HG02759 (cell line): ENCODE measurements at regions not wholly inside any gene's neighbourhood (a gene's known extent, or its start where the extent isn't known, plus 50 kb on each side); places are given as distances from the start of the nearest gene placed in this dataset.

Experiments used
- ATAC-seq: cut with Tn5 transposase; IDR thresholded peaks from one replicate; pipeline ENCODE4 v1.9.1; 2021; ENCODE audit warnings: mild to moderate bottlenecking, moderate library complexity; ENCODE audit not compliant: unreplicated experiment

GRCh38 chr13:88071371-88071770, 400.2 kb downstream of the SLITRK5 start:
- no peak for ATAC-seq

GRCh38 chr13:88074794-88075510, 403.8 kb downstream of the SLITRK5 start:
- no peak for ATAC-seq

DNA sequence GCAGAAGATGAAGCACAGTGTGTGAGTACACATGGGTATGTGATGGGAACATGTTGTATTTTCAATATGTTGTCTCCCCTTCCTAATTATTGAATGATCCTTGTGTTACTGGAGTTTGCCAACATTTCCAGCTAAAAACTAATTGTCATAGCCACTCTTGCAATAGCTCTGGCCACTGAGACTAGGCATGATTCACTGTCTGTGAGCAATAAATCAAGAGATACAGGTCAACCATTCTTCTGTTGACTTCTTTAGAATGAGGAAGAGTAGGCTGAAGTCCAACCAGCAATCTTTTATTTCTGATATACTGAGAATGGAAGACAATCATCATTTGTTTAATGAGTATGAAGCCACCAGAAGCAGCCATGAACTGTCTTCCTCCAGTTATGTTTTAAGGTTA, 413.9 kb downstream of the SLITRK5 start:
- ATAC-seq: no peak

- no peak for ATAC-seq
Observed at GRCh38 chr13:88086577-88086976, 415.4 kb downstream of the SLITRK5 start.

- ATAC-seq: no peak
Observed at GRCh38 chr13:88097541-88097940, 426.4 kb downstream of the SLITRK5 start.

GRCh38 chr13:88103824-88104223, 432.7 kb downstream of the SLITRK5 start:
- no peak for ATAC-seq

- no peak for ATAC-seq
Observed at GRCh38 chr13:88104576-88104975, 433.4 kb downstream of the SLITRK5 start.

DNA sequence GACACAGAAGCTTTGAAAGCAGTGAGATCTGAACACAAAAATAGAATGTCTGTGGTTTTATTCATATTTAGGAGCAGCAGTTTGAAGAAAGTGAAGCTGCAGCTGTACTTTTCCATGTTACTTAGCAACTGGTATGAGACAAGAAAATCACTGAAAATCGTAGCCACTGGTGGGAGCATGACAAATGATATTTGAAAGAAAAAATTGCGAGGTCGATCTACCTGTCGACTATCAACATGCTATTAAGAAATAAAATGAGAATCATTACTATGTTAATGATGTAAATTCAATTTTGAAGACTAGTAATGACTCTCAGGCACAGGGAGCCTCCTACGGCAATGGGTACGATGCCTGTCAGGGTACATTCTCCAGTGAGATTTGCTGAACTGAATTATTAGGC, 436.4 kb downstream of the SLITRK5 start:
- no peak for ATAC-seq

- no peak for ATAC-seq
Observed at GRCh38 chr13:88112526-88112925, 441.4 kb downstream of the SLITRK5 start.

GRCh38 chr13:88115976-88116375, 444.8 kb downstream of the SLITRK5 start:
- ATAC-seq: no peak

DNA sequence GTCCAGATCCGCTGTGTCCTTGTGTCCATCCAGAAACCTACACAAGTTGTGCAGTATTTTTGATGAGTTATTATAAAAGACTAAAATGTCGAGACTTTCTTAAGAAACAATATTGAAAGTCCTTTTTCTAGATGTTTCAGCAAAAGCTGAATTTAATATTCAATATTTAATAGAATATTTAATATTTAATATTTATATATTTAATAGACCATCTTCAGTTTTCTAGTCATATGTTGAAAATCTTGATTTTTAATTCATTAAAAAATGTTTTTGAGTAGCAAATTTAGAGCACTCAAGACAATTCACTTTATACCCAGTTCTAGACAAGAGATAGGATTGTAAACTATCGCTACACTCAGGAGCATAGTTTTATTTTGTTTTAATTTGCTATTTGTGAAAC, 447.8 kb downstream of the SLITRK5 start:
- no peak for ATAC-seq

DNA sequence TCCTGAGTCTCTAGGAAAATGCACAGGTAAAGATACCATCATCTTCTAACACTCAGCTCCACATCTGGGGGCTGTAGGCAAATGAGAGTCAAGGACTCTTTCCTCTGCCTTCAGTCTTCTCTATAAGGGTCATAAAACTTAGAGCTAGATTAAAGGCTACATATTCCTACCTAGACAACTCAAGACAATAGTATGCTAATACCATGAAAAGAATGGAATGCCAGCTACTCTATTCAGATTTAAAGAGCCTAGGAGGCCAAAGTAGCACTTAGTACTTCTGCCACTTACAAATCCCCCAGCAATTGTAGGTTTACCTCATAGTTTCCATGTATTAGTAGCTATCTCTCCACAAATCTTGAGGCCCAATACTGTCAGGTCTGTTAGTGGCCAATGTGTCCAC, 453.0 kb downstream of the SLITRK5 start:
- ATAC-seq: no peak

DNA sequence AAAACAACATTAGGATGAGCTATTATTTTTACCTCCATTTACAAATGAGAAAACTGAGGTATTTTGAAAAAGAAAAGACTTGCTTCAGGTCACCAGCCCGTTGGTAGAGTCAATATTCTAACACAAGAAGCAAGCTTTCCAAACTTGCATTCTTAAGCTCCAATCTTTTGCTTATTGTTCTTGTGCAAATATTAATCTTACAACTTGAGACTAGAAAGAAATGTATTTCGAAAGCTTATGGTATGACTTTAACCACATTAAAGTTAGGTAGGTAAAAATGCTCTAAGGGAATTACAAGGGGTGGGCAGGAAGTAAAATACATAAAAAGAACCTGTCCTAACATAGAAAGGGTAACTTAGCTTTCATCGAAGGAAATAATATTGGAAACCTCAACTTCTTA, 453.9 kb downstream of the SLITRK5 start:
- ATAC-seq: no peak

DNA sequence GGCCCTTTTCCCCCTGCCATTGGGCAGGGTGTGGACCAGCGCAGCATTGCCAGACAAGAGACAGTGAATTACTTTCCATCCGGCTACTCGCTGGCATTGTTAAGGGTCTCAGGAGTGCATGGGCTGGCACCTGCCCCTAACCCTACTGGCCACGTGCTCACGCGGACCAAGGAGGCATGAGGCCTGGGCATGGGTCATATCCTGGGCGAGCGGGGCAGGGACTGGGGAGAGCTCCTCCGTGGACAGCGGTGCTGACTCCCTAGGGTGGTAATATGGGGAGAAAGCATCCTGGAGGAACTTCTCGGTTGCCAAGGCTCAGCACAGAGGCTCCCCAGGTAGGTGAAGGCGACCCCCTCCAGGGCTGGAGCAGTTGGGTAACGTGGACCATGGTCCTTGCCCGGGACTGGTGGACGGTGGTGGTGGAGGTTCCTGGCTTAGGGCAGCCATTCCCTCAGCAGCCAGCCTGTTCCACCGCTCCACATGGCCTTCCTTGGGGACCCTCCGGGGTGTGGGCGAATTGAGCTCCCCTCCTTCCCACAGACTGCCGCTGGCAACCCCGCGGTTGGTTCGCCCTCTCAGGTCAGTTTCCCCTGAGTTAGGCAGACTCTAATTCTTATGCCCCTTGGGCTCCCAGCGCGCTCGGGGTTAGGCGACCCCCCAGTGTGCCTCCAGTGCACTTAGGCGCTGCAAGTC, 465.1 kb downstream of the SLITRK5 start:
- ATAC-seq: no peak

DNA sequence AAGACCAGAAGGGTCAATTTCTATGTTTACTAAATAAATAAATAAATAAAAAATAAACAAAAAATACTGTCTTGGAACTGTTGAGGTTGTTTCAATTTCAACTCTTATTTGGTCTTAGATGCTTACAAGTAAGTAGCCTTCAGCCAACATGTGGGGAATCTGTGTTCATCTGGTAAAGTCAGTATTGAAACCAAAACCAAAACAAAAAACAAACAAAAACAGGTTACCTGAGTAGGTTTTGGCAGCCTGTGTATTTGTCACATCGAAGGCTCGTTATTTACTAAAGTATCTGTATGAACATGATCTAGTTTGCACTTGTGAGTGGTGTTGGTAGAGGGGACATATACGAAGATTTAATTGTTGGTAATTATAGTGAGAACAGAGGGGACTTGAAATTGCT, 471.5 kb downstream of the SLITRK5 start:
- no peak for ATAC-seq

DNA sequence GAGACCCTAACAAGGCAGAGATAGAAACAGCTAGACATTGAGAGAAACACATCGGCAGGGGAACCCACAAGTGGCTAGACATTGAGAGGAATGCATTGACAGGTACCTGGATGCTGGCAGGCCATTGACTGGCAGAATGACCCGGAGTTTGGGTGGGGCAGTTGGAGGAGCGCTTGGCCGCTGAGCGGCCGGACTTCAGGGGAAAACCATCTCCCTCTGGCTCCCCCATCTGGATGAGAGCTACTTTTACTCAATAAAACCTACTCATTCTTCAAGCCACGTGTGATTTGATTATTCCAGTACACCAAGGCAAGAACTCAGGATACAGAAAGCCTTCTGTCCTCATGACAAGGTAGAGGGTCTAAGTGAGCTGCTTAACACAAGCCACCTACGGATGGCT, 473.4 kb downstream of the SLITRK5 start:
- ATAC-seq: no peak

GRCh38 chr13:88153353-88153752, 482.2 kb downstream of the SLITRK5 start:
- ATAC-seq: no peak

- no peak for ATAC-seq
Observed at GRCh38 chr13:88154001-88154400, 482.8 kb downstream of the SLITRK5 start.

GRCh38 chr13:88162076-88162702, 491.0 kb downstream of the SLITRK5 start:
- no peak for ATAC-seq

DNA sequence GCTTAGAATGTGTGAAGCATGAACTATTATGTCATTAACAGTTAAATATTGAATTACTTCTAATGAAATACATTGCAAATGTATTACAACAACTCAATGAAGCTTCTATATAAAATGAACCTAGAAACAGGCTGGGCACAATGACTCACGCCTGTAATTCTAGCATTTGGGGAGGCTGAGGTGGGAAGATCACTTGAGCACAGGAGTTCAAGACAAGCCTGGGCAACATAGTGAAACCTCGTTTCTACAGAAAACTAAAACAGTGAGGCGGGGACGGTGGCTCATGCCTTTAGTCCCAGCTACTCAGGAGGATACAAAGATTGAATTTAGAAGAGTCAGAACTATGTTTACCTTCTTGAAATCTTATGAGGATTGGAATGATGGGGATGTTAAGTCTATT, 505.1 kb downstream of the SLITRK5 start:
- ATAC-seq: no peak

DNA sequence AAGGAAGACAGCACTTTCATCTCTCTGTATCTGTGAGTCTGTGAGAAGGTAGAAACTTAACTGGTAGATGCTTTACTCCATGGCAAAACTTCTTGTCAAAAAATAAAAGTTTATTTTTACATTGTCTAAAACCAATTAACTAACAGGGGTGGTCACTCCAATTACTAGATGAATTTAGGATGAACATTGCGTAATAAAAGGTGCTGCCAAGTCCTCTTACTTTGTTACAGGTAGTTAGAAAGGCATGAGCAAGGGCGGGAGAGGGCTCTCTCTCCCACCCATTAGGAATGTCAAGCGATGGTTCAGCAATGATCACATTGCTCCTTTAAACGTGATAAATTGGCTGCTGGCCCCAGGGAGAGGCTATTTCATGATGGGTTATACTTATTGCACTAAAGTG, 512.3 kb downstream of the SLITRK5 start:
- no peak for ATAC-seq

DNA sequence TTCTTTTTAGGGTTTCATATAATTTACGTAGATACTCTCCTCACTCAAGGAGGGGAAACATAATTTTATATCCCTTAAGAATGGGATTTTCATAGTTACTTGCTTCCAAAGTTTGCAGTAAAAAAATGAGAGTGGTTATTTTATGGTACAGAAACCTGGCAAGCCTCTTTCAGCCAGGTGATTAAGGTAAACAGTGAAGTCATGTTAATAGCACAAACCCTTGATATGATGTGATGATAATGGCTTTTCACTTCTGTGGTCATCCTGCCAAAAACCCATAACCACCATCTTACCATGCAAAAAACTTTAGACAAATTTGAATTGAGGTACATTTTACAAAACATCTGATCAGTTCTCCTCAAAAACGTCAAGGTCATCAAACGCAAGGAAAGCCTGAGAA, 517.8 kb downstream of the SLITRK5 start:
- no peak for ATAC-seq
